GM12864 (cell line): ENCODE measurements at regions not wholly inside any gene's neighbourhood (a gene's known extent, or its start where the extent isn't known, plus 50 kb on each side); places are given as distances from the start of the nearest gene placed in this dataset.
"Not testable (repeated sequence)": the region's sequence is repeated elsewhere in the genome, so short reads cannot be mapped to it uniquely, and the experiment has no call there.

Source experiments
- DNase-seq: peaks from one replicate; pipeline ENCODE4 v3.0.0-alpha.2; 2011; ENCODE audit warnings: low read depth
- H3K4me3 ChIP-seq: 2 replicates; pipeline ENCODE4 v1.5.1; 2011; ENCODE audit warnings: mild to moderate bottlenecking, low read depth, low read length, control low read depth
- TF ChIP-seq, protein P1 (sequence below): IDR thresholded peaks from 2 replicates; pipeline ENCODE4 v1.5.1; 2011; ENCODE audit warnings: low read depth, mild to moderate bottlenecking, moderate library complexity, low read length, control low read depth, inconsistent platforms; ENCODE audit errors: missing control alignments

DNA sequence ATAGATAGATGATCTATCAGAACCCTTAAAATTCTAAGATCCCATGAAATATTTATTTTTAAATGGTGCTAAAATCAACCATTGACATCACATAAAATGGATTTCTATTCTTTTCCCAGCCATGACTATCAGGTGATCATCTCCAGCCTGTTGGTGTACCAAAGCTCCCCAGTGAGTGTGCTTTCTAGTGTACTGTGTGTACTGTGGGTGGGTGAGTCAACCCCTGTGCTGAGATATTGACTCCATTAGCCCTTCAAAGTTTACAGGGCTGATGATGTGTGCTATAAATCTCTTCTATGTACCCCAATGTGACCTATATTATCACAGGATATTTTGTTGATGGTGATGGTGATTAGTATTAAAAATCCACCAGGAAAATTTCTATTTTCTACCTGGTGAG, 344.6 kb downstream of the MMUT start:
- no peak for DNase-seq
- no peak overlapping the region for H3K4me3 ChIP-seq
- TF ChIP-seq, protein P1, sequence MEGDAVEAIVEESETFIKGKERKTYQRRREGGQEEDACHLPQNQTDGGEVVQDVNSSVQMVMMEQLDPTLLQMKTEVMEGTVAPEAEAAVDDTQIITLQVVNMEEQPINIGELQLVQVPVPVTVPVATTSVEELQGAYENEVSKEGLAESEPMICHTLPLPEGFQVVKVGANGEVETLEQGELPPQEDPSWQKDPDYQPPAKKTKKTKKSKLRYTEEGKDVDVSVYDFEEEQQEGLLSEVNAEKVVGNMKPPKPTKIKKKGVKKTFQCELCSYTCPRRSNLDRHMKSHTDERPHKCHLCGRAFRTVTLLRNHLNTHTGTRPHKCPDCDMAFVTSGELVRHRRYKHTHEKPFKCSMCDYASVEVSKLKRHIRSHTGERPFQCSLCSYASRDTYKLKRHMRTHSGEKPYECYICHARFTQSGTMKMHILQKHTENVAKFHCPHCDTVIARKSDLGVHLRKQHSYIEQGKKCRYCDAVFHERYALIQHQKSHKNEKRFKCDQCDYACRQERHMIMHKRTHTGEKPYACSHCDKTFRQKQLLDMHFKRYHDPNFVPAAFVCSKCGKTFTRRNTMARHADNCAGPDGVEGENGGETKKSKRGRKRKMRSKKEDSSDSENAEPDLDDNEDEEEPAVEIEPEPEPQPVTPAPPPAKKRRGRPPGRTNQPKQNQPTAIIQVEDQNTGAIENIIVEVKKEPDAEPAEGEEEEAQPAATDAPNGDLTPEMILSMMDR, result no peak

DNA sequence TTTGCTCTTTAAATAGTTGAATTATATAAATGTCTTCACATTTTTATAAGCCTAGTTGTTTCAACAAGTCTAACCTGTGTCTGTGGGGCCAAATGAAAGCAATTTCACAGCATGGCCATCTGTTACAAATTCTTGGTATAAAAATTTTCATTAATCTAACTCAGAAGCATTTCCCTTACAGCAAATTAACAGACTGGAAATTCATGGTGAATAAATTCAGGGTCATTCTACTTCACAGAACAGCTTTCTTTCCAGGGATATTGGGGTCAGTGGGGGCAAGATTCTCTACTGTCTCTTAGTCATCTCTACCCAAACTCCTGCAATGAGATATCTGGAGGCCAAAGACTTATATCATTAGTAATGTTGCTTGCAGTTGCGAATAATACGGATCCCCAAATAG, 352.1 kb downstream of the MMUT start:
- DNase-seq, result no peak
- TF ChIP-seq, protein P1, result no peak
- no peak overlapping the region for H3K4me3 ChIP-seq

DNA sequence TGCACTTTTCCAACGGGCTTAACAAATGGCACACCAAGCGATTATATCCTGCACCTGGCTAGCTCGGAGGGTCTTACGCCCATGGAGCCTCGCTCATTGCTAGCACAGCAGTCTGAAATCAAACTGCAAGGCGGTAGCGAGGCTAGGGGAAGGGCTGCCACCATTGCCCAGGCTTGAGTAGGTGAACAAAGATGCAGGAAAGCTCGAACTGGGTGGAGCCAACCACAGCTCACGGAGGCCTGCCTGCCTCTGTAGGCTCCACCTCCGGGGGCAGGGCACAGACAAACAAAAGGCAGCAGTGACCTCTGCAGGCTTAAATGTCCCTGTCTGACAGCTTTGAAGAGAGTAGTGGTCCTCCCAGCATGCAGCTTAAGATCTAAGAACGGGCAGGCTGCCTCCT, 365.4 kb downstream of the MMUT start:
- not testable (repeated sequence) for DNase-seq

DNA sequence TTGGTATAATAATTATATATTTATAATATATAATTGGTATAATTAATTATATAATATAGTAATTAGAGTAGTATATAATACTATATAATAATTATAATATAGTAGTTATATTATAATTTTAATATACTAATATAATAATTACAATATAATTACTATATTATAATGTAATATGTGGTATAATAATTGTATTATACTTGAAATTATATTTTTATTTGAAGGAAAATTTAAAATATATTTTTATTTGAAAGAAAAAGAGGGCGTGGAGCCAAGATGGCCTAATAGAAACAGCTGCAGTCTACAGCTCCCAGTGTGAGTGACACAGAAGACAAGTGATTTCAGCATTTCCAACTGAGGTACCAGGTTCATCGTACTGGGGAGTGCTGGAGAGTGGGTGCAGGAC, 365.9 kb downstream of the MMUT start:
- no peak for DNase-seq
- H3K4me3 ChIP-seq, result no peak overlapping the region
- TF ChIP-seq, protein P1, result no peak

More for the DNA sequence above, 365.4 kb downstream of the MMUT start:
- H3K4me3 ChIP-seq, result not testable (repeated sequence)

GRCh38 chr6:49088631-49089030, 374.4 kb downstream of the MMUT start:
- H3K4me3 ChIP-seq, result no peak overlapping the region
- DNase-seq, result no peak
- TF ChIP-seq, protein P1, result no peak

GRCh38 chr6:49087369-49087768, 375.7 kb downstream of the MMUT start:
- H3K4me3 ChIP-seq, result no peak overlapping the region
- TF ChIP-seq, protein P1, result no peak
- no peak for DNase-seq

- DNase-seq, result no peak
- TF ChIP-seq, protein P1, result no peak
- no peak overlapping the region for H3K4me3 ChIP-seq
Measured at GRCh38 chr6:49082611-49083010, 380.4 kb downstream of the MMUT start.
